NCI-H1092 (cell line): ENCODE measurements at regions not wholly inside any gene's neighbourhood (a gene's known extent, or its start where the extent isn't known, plus 50 kb on each side); places are given as distances from the start of the nearest gene placed in this dataset.
"Not testable (repeated sequence)": the region's sequence is repeated elsewhere in the genome, so short reads cannot be mapped to it uniquely, and the experiment has no call there.

Source experiments
- DNase-seq: peaks from one replicate; lab custom pipeline; 2025; lab: John Stamatoyannopoulos, UW

DNA sequence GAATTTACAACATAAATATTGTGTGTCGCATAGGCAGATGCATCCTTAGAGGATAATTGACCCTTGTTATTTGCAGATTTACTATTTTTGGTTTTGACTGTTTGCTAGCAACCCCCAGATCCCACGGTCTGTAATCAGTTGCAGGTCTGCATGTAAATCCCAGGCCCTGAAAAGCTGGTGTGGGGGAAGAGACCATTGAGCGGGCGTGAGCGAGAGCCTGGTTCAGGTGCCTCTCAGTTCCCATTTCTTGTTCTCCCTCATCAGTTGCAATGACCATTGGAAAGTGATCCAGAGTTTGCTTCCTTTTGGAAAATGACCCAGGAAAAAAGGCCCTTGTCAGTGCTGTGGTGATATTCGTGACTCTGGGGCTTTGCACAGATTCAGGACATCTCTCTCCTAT lies 238.9 kb downstream of the UACA start:
- DNase-seq, result no peak

DNA sequence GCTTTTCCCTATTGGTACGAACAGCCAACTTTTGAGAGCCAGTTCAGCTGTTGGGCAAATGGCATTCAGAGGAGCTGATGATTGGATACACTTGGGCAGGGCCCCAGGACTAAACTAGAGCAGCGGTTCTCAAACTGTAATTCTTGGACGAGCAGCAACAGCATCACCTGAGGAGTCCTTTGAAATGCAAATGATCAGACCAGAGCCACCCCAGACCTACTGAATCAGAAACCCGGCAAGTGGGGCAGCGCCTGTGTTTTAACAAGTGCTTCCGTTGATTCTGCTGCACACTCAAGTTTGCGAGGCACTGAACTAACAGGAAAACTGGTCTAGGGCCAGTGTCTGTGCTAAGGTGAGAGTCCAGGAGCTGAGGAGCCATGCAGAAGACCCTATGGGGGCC lies 239.7 kb downstream of the UACA start:
- DNase-seq, result no peak

DNA sequence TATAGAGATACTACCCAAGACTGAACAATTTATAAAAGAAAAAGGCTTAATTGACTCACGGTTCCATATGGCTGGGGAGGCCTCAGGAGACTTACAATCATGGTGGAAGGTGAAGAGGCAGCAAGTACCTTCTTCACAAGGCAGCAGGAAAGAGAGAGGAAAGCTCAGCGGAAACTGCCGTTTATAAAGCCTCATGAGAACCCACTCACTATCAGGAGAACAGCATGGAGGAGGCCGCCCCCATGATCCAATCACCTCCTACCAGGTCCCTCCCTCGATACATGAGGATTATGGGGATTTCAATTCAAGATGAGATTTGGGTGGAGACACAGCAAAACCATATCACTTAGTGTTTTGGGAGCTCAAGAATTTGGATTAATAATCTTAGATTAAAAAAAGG lies 240.2 kb downstream of the UACA start:
- DNase-seq, result no peak

DNA sequence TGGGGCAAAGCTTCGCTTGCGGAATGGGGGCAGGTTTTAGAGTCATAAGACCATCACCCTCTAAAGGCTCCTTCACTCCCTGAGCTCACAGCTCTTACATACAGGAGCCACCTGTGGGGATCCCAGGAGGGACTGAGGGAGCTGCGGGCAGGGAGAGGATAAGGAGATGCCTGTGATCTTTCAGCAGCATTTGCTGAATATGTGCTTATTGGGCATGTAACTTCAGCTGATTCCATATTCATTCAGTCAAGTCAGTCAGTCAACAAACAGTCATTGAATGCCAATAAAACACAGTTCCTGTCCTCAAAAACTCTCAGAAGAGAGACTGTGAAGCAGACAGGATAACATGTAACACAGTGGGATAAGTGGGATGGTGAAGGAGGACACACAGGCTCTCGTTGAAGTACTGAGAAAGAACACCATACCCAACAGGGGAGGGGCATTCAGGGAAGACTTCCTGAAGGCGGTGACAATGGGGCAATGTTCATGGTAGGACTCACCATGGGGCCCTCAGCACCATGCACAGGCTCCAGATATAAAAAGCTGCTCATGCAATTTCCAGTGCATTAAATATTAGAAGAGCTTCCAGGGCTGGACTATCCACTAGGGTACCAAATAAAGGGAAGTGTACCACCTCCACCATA lies 240.9 kb downstream of the UACA start:
- DNase-seq, result no peak

DNA sequence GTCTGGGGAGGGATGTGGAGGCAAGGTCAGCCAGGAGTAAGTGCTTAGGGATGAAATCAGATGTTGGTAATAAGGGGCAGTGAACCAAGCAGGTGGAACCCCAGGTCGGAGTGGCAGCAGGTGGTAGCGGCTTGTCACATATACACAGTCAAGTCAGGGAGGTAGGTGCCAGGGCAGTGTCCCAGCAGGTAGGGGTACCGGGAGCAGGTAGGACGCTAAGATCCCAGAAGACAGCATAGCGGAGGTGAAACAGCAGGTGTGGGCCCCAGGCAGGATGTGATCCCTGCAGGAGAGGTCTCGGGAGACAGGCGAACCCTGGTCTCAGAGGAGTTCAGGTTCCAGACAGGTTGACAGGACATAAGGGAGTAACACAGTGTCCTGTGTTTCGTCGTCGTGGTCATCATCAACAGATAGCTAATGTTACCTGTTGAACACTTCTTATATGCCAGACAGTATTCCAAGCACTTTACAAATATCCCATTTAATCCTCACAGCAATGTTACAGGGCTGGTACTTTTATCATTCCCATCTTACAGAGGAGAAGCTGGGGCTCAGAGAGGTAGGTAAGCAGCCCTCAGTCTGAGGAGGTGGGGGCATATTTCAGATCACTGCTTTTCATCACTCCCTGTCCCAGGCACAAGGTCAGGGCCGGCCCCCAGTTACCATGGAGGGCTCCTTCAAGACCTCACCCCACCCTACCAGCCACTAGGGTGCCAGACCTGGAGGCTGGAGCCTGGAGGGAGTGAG lies 241.6 kb downstream of the UACA start:
- DNase-seq, result no peak

DNA sequence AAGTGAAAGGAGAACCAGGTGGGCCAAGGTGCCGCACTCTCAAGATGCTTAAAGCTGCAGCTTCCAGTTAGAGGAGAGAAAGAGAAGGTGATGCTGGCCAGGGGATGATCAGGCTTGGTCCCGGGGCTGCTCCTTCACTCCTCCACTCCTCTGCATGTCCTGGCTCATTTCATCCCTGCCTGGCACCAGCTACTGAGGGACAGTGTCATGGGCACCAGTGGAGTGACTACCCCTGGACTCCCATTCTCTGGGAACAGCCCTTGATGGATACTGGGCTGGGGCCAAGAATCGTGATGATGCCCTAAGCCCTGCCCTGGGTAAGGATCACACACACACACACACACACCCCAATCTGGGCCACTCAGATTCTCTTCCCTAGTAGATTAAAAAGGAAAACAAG lies 243.7 kb downstream of the UACA start:
- no peak for DNase-seq

DNA sequence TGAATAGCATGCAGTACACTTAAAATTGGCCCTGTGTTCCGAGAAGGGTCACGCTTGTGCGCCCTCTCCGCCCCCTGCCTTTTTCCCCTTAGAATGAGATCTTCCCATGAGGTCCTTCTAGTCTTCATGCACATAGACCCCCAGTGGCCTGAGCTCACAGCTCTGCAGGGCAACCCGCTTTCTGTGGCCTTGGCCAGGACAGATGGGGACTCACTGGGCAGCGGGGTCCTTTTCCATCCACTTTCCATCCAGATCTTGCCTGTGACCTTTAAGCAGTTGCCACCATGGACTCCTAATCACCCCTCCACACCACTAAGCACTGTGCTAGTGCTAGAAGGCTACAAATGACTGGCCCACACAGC lies 244.4 kb downstream of the UACA start:
- DNase-seq, result no peak

DNA sequence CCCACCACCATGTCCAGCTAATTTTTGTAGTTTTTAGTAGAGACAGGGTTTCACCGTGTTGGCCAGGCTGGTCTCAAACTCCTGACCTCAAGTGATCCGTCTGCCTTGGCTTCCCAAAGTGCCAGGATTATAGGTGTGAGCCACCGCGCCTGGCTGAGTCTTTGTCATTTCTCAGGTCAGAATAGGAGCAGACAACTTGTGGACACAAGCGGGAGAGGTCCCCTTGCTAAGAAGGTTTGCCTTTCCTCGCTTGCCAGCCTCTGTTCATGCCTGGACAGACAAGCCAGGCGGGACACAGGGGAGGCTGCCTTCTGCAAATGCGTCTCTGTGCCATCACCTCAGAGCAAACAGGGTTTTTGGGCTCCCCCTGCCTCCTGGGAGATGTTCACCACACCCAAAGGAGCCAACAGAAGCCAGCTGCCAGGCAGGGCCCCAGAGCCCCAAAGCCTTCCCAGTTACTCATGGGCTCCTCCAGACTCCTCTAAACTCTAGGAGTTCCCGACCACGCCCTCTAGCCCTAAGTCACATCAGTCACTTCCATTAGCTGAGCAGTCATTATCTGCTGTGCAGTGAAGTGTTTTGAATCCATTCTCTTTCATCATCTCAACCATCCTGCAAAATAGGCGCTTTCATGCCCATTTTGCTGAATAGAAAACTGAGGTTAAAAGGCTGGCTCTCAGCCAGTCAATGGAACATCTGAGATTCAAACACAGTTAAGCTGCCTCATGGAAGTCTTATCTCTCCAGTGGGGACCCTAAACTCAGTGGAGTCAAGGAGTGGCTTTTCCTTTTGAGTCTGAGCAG lies 245.0 kb downstream of the UACA start:
- DNase-seq, result no peak

DNA sequence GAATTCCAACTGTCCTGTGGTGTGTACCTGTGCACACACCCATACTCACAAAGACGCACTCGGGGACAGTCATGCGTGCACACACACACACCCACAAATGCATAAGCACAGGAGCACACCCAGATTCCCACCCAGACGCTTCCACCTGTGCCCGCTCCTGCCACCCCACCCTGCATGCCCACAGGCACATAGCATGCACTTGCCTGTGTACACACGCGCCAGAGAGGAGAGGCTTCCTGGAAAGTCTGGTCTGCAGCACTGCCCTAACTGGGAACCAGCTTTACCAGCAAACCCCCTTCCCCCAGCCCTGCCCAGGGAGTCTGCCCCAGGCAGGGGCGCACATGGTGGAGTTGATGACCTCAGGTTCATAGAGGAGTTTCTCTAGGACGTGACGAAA lies 246.2 kb downstream of the UACA start:
- DNase-seq, result no peak

DNA sequence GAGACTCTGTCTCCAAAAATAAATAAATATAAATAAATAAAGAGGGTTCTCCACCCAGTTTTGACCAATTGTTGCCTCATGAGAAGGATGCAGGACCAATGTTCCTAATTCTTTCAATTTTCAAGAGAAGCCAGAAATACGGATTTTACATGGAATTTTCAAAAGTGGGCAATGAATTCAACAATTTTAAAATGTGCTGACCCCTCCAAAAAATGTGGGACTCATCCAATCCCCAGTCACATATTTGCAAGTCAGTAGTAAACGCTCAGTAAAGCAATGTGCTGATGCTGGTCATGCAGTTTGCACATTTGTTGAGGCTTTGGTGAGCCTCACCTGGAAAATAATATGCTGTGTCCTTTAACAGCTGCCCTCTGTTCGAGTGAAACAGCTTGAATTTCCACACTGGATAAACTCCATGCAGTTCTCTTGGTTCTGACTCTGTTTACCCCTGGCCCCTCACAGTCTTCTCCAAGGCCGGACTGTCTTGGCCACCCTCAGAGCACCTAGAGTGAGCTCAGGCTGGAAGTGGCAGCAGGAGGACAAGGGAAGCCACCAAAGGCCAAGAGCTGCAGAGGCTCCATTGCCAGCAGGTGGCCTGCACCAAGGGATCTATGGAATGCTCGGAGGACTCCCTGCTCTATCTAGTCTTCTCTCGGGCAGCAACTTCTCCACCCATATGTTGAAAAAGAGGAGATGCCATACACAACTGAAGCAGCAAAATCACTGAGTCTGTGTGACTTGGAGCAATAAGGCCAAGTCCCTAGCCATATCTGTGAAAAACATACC lies 246.8 kb downstream of the UACA start:
- DNase-seq, result no peak

DNA sequence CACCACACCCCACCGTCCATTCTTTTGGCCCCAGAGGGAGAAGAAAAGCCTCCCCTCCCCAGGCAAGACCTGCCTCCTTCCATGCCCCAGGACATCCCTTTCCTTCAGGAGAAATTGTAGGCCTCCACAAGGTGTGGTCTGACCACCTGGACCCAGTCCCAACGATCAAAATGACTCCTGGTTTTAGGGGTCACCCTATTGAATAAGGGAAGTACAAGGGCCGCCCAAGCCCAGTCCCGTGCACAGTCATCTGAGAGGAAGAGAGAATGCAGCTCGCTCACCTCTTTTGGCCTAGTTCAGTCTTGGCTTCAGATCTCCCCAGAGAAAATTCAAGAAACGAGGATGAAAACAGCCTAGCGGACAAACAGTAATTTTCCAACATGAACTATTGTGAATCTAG lies 249.1 kb downstream of the UACA start:
- no peak for DNase-seq

DNA sequence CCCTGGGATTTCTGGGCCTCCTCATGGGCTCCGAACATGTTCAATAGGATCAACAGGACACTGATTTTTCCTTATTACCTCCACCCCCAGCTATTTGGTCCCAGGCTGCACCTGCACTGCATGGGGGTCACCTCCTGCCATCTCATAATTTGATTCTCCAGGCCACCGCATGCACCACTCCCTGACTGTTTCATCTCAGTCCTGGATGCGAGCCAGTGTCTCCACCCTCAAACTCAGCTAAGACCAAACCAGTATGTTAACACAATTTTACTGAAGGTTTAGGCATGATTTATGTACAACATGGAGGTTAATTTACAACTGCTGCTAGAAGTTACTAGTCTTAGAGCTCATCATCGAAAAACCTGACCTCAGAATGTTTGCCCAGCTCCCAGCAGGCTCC lies 249.5 kb downstream of the UACA start:
- no peak for DNase-seq

DNA sequence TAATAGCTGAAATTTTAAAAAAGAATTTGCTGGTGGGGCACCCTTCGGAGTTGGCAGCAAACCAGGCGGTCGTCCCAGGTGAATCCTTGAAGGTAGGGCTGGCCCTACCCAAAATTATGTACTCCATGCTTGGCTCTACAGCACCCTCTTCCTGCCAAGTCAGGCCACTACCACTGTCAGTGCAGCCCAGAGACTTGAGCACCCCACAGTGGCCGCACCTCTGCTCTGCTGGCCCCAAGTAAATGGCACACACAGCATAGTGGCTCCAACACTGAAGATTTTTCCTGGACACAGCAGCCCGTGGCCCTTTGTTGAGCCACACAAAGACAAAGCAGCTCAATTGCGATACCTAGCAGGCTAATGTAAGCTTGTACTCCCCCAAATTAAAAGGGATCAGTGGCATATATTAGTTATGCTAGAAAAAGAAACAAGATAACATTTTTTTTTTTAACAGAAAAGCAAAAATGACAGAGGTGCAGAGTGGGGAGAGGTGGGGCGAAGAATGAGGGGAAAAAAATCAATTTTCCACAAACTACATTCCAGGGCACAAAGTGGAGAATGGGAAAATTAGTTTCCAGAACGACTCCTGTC lies 250.5 kb downstream of the UACA start:
- no peak for DNase-seq

DNA sequence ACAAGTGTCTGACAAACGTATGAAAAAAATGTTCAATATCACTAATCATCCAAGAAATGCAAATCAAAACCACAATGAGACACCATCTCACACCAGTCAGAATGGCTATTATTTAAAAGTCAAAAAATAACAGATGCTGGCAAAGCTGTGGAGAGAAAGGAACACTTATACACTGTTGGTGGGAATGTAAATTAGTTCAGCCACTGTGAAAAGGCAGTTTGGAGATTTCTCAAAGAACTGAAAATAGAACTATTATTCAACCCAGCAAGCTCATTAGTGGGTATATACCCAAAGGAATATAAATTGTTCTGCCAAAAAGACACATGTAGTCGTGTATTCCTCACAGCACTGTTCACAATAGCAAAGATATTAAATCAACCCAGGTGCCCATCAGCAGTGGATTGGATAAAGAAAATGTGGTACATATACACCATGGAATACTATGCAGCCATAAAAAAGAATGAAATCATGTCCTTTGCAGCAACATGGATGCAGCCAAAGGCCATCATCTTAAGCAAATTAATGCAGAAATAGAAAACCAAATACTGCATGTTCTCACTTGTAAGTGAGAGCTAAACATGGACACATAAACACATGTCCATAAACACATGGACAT lies 251.3 kb downstream of the UACA start:
- DNase-seq, result not testable (repeated sequence)

DNA sequence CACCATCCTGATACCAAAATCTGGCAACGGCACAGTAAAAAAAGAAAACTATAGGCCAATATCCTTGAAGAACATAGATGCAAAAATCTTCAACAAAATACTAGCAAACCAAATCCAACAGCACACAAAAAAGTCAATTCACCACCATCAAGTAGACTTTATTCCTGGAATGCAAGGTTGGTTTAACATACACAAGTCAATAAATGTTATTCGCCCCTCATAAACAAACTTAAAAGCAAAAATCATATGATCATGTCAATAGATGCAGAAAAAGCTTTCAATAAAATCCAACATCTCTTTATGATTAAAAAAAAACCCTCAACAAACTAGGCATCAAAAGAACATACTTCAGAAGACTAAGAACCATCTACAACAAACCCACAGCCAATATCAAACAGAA lies 252.9 kb downstream of the UACA start:
- DNase-seq, result no peak

DNA sequence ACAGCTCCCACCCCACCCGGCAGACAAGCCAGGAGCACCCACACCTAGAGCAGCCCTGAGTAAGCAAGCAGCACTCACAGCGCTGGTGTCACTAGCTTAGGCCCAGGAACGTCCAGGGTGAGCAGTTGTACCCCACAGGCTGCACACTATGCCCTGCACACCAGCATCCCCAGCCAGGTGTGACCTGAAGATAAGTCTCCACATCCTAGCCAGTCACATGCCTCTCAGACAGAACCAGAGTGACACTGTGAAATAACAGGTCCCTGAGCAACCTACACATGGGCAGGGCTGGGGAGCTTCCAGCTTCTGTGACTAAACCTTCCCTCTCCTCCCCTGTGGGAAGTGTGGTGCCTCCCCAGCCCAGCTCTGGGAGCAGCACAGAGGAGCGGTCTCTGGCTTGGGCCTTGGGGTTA lies 253.6 kb downstream of the UACA start:
- no peak for DNase-seq

DNA sequence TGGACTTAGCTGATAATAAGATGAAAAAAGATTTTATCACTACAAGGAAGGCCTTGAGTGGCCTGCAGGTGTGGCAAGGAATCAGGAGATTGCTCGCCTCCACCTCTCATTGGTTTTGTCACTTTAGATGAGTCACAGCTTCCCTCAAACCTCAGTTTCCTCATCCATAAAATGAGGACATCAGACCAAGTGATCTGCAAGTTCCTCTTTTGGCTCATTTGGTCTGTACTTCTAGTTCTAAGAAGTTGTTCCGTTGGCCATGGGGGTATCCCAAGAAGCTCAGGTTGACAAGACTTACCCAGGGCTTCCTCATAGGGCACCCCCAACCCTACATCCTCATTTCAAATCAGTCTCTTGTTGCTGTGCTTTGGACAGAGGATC lies 254.1 kb downstream of the UACA start:
- no peak for DNase-seq

DNA sequence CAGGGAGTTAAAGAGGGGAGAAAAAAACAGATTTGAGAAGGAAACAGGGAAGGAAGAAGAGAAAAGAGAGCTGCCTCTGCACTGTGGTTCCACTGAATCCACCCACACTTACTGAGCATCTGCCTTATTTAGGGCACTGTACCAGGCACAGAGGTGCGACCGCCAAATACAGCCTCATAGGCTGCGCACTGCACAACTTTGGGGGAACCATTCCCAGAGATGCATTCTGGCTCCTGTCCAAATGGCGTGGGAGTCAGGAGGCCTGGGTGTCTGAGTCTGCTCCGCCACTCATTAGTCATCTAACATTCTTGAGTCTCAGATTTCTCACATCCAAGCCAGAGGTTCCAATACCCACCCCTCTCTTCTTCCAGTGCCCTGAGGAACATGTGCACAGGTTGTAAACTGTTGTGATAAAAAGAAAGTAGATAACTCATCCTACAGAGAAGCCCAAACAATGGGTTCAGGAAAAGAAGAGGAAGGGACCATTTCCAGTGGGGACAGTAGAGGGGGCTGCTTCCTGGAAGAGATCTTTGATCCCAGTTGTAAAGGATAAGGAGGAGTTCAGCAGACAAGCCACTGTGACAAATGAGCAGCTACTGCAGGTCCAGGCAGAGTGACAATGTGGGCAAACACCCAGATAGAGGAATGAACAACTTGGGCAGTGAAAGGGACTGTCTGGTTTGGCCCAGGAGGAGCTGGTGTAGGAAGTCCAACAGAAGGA lies 254.6 kb downstream of the UACA start:
- DNase-seq, result no peak

DNA sequence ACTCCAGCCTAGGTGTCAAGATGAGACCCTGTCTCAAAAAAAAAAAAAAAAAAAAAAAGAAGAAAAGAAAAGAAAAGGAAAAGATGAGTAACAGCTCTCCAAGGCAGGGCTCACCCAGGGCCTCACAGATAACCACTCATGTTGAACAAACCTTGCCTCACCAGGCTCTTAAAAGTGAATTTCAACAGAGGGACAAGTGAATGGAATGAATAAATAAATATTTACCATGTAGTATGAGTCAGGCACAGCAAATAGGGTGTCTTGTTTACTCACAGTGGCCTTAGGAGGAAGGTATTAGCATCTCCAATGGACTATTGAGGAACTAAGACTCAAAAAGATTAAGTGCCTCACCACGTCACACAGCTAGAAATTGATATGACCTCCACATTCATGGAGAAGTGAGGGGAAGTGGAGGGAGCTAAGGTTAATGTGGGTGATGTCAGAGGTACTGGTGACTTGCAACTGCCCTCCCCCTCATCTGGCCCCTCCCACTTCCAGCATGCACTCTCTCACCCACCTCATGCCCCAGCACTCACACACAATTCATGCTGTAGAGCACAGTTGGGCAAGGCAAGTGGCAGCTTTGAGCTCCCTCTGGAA lies 255.5 kb downstream of the UACA start:
- DNase-seq, result no peak
